Suprapubic skin (tissue), 4 donors: ENCODE measurements at regions not wholly inside any gene's neighbourhood (a gene's known extent, or its start where the extent isn't known, plus 50 kb on each side); places are given as distances from the start of the nearest gene placed in this dataset.

Experiments
- CTCF ChIP-seq, 2 donors: fragments of 200-600 bp in 1 of 2; fragments of 450-650 bp in 1 of 2; sonication (generic) in 1 of 2; IDR thresholded peaks; one replicate each; pipeline ENCODE4 v1.5.1; 2016 to 2019; ENCODE audit warnings: antibody characterized with exemption in 2 of 2, mild to moderate bottlenecking in 1 of 2, moderate library complexity in 1 of 2
- EP300 ChIP-seq: sonication (generic); formaldehyde crosslinking; IDR thresholded peaks from one replicate; pipeline ENCODE4 v1.6.1; 2017; ENCODE audit warnings: antibody characterized with exemption
- POLR2A ChIP-seq, 2 donors: fragments of 450-650 bp; IDR thresholded peaks; one replicate each; pipeline ENCODE4 v1.6.1; 2017; ENCODE audit warnings: antibody characterized with exemption in 2 of 2, mild to moderate bottlenecking in 2 of 2, moderate library complexity in 2 of 2
- POLR2AphosphoS5 ChIP-seq, 3 donors: sonication (generic); formaldehyde crosslinking; IDR thresholded peaks; one replicate each; pipeline ENCODE4 v1.6.1; 2017; ENCODE audit warnings: antibody characterized with exemption in 3 of 3

DNA sequence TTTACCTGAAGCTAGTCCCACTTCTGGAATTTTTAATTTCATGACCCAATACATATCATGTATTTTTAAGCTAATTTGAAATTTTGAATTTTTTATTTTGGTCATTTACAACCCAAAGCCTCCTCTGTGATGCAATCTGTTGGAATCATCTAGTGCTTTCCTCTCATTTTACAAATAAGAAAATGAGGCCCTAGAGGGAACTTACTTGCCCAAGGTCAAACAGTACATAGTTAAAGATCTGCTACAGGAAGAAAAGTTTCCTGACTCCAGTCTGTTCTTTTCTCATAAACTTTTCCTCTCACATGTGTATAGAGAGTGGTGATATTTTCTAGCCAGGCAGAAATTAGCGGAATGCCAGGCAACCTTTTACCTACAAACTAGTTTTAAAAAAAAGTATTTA, 59.3 kb upstream of the DPT start:
- TF ChIP-seq CTCF (IDR thresholded peaks at IDR 0.05) (no peak), POLR2AphosphoS5 (IDR thresholded peaks at IDR 0.05) (no peak), POLR2A (IDR thresholded peaks at IDR 0.05) (no peak), EP300 (no peak)
